Activated CD4-positive, alpha-beta T cell treated with anti-CD3 and anti-CD28 coated beads, Interleukin-2, amount 50 U/mL, for 4 hours (primary cell): ENCODE measurements at regions not wholly inside any gene's neighbourhood (a gene's known extent, or its start where the extent isn't known, plus 50 kb on each side); places are given as distances from the start of the nearest gene placed in this dataset.

ENCODE experiments used
- DNase-seq, 2 experiments: peaks; one replicate each; pipeline ENCODE4 v3.0.0-alpha.2; 2020

- DNase-seq = no peak
Observed at GRCh38 chr5:2657151-2657550, 94.3 kb downstream of the IRX2 start.

GRCh38 chr5:2656206-2656605 lies 95.3 kb downstream of the IRX2 start:
- DNase-seq = no peak

- DNase-seq = no peak
Observed at GRCh38 chr5:2653991-2654390, 97.5 kb downstream of the IRX2 start.

- no peak for DNase-seq
Observed at GRCh38 chr5:2651116-2651515, 100.4 kb downstream of the IRX2 start.

- no peak for DNase-seq
Observed at GRCh38 chr5:2642684-2643345, 108.7 kb downstream of the IRX2 start.

GRCh38 chr5:2640717-2641116 lies 110.8 kb downstream of the IRX2 start:
- DNase-seq = no peak

- no peak for DNase-seq
Observed at GRCh38 chr5:2639425-2639824, 112.1 kb downstream of the IRX2 start.

GRCh38 chr5:2634399-2635176 lies 116.9 kb downstream of the IRX2 start:
- DNase-seq = no peak

GRCh38 chr5:2633992-2634391 lies 117.5 kb downstream of the IRX2 start:
- no peak for DNase-seq

- no peak for DNase-seq
Observed at GRCh38 chr5:2631758-2632157, 119.7 kb downstream of the IRX2 start.

- DNase-seq = no peak
Observed at GRCh38 chr5:2629045-2629444, 122.4 kb downstream of the IRX2 start.

- DNase-seq = no peak
Observed at GRCh38 chr5:2627867-2628266, 123.6 kb downstream of the IRX2 start.

GRCh38 chr5:2626572-2626971 lies 124.9 kb downstream of the IRX2 start:
- no peak for DNase-seq

GRCh38 chr5:2622866-2623265 lies 128.6 kb downstream of the IRX2 start:
- DNase-seq = no peak

GRCh38 chr5:2621631-2622030 lies 129.8 kb downstream of the IRX2 start:
- DNase-seq = no peak

GRCh38 chr5:2619216-2619615 lies 132.3 kb downstream of the IRX2 start:
- DNase-seq = no peak

GRCh38 chr5:2617461-2617860 lies 134.0 kb downstream of the IRX2 start:
- DNase-seq = no peak

- no peak for DNase-seq
Observed at GRCh38 chr5:2615917-2616316, 135.6 kb downstream of the IRX2 start.

GRCh38 chr5:2614571-2614970 lies 136.9 kb downstream of the IRX2 start:
- DNase-seq = no peak

- DNase-seq = no peak
Observed at GRCh38 chr5:2611659-2612058, 139.8 kb downstream of the IRX2 start.

GRCh38 chr5:2610986-2611385 lies 140.5 kb downstream of the IRX2 start:
- DNase-seq = no peak

GRCh38 chr5:2608391-2608790 lies 143.1 kb downstream of the IRX2 start:
- DNase-seq = no peak

- no peak for DNase-seq
Observed at GRCh38 chr5:2607598-2607997, 143.9 kb downstream of the IRX2 start.

GRCh38 chr5:2603272-2603575 lies 148.3 kb downstream of the IRX2 start:
- no peak for DNase-seq
